Heart left ventricle (tissue), 16 donors: ENCODE measurements at regions not wholly inside any gene's neighbourhood (a gene's known extent, or its start where the extent isn't known, plus 50 kb on each side); places are given as distances from the start of the nearest gene placed in this dataset.
A peak's percentile ranks its signal among the peaks of the same experiment; 100 is the strongest.

Experiments
- ATAC-seq, 4 donors: fragments of 200-7000 bp; cut with Tn5 transposase; one replicate each; pipeline ENCODE4 v1.9.1; 2020 to 2022; ENCODE audit warnings: moderate library complexity in 4 of 4, mild to moderate bottlenecking in 3 of 4, moderate number of reproducible peaks in 1 of 4
- DNase-seq, 5 donors: peaks; one replicate each; pipeline ENCODE4 v3.0.0-alpha.2; 2020
- H3K27ac ChIP-seq, 12 donors: fragments of 200-600 bp; sonication (generic) in 4 of 12; one replicate each; pipeline versions ENCODE4 v1.5.0 to v1.8.0; 2016 to 2022; ENCODE audit warnings: mild to moderate bottlenecking in 2 of 12
- H3K27me3 ChIP-seq, 9 donors: fragments of 200-600 bp; sonication (generic) in 2 of 9; one replicate each; pipeline versions ENCODE4 v1.5.1 to v1.8.0; 2016 to 2022; ENCODE audit warnings: mild to moderate bottlenecking in 3 of 9
- H3K36me3 ChIP-seq, 9 donors: fragments of 200-600 bp; sonication (generic) in 2 of 9; one replicate each; pipeline versions ENCODE4 v1.5.0 to v1.8.0; 2018 to 2022; ENCODE audit warnings: mild to moderate bottlenecking in 2 of 9
- H3K4me1 ChIP-seq, 12 donors: fragments of 200-600 bp; sonication (generic) in 4 of 12; one replicate each; pipeline versions ENCODE4 v1.5.0 to v1.8.0; 2016 to 2022; ENCODE audit warnings: mild to moderate bottlenecking in 3 of 12
- H3K4me3 ChIP-seq, 12 donors: fragments of 200-600 bp; sonication (generic) in 4 of 12; one replicate each; pipeline versions ENCODE4 v1.5.0 to v1.8.0; 2017 to 2022; ENCODE audit warnings: mild to moderate bottlenecking in 9 of 12, moderate library complexity in 4 of 12
- H3K9me3 ChIP-seq, 12 donors: fragments of 200-600 bp; sonication (generic) in 4 of 12; one replicate each; pipeline versions ENCODE4 v1.5.0 to v1.8.0; 2016 to 2022; ENCODE audit warnings: mild to moderate bottlenecking in 1 of 12
- CTCF ChIP-seq, 12 donors: fragments of 200-600 bp; sonication (generic) in 4 of 12; IDR thresholded peaks; one replicate each; pipeline versions ENCODE4 v1.5.0 to v1.8.0; 2018 to 2022; ENCODE audit warnings: antibody characterized with exemption in 12 of 12, mild to moderate bottlenecking in 5 of 12
- POLR2A ChIP-seq, 2 donors: fragments of 450-650 bp; IDR thresholded peaks; one replicate each; pipeline ENCODE4 v1.6.1; 2017; ENCODE audit warnings: antibody characterized with exemption in 2 of 2, mild to moderate bottlenecking in 2 of 2, moderate library complexity in 2 of 2
- WGBS, 4 donors: extraction: QIAGEN DNeasy Blood & Tissue Kit in 2 of 4; methylation state at CpG; one replicate each; pipeline versions ENCODE4 v1.1.5 to v1.1.7; 2013 to 2018; 5-methylcytosine and 5-hydroxymethylcytosine counted together
- intact Hi-C, 10 donors: fragments of 100-400 bp; cut with DNase I; formaldehyde crosslinking; loops; one replicate each; pipeline versions ENCODE4 v1.11.1 to v1.14.2; 2022
- donor health status: ischemic (EF 13 %, LVEDD 7.1; RV severe dilation, severe dysfunction).
- donor health status: healthy with polysubstance abuse.
- donor health status: DM: no; HTN: yes; CAD: no.
- donor health status: DM: no; HTN: no; CAD: no.
- donor health status: ischemic (EF 25% LVEDD 6.9; RV normal size, moderate dysfunction).
- donor health status: ischemic (EF 25% LVEDD 5.7; RV mildly dilated, moderate dysfunction).
- donor health status: healthy.
- donor health status: DM: yes; HTN: yes; CAD: no.
- donor health status: ischemic (EF 35%, LVEDD 5.7; RV mildly dilated, moderate dysfunction).
- donor health status: nonischemic (EF 11% LVEDD 7.7; RV severe dilation, severe dysfunction).
- donor health status: DM: yes; HTN: yes; CAD: no.
- donor health status: PGD.
- donor health status: ischemic (EF 29% LVEDD 5.4; RV normal size, mild dysfunction).
- donor health status: nonischemic (EF 23%, LVEDD 6.1; RV moderate dilation, normal function).

DNA sequence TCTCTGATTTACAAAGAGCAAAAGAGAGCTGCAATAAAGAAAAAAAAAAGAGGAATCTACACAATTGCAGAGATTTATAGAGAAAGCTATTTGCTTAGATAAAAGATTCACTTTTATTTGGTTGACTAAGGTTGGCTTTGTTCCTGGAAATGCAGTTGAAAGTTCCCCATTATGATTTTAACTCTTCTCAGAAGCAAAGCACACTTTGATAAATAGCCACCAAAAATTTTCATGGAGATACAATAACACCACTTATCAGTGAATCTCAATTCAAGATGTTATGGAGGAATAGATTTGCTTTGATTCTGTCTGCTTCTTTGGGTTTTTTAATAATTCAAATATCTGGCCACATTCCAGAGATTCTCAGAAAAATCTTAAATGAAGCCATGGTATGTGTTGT is 88.5 kb upstream of the ANO3 start:
- Histone ChIP-seq H3K27me3 (peaks cover 0 to 3% (median 0%) of the 10 kb centered on the region in 9 donors), H3K36me3 (no peaks in the 10 kb centered on the region), H3K9me3 (peaks cover 0 to 5% (median 0%) of the 10 kb centered on the region in 12 donors), H3K27ac (no peak overlapping the region), H3K4me3 (no peak overlapping the region), H3K4me1 (no peaks in the 10 kb centered on the region)
- no peak for DNase-seq
- no peak for TF ChIP-seq POLR2A (IDR thresholded peaks at IDR 0.05)
- TF ChIP-seq CTCF (IDR thresholded peaks at IDR 0.05): no peak
- intact Hi-C loops: no loop called here
- ATAC-seq: no peak

GRCh38 chr11:26244207-26244606 is 87.7 kb upstream of the ANO3 start:
- H3K27me3 ChIP-seq: peaks cover 0 to 3% (median 0%) of the 10 kb centered on the region in 9 donors
- intact Hi-C loops: no loop called here

GRCh38 chr11:26245046-26245445 is 86.9 kb upstream of the ANO3 start:
- WGBS, 4 donors: 82 to 89% (median 85%) methylated on average over 1 of the region's 1 CpG
- no peak for TF ChIP-seq CTCF (IDR thresholded peaks at IDR 0.05)

More at GRCh38 chr11:26244207-26244606, 87.7 kb upstream of the ANO3 start:
- Histone ChIP-seq H3K4me3 (no peak overlapping the region), H3K4me1 (no peaks in the 10 kb centered on the region), H3K9me3 (peaks cover 0 to 5% (median 0%) of the 10 kb centered on the region in 12 donors), H3K36me3 (no peaks in the 10 kb centered on the region), H3K27ac (no peak overlapping the region)
- 46 to 61% (median 51%) methylated on average over 2 of the region's 2 CpGs for WGBS, 4 donors
- ATAC-seq (peak in 1 of 4 donors; percentile 39), DNase-seq (no peak)
- TF ChIP-seq POLR2A (IDR thresholded peaks at IDR 0.05) (no peak), CTCF (IDR thresholded peaks at IDR 0.05) (no peak)

DNA sequence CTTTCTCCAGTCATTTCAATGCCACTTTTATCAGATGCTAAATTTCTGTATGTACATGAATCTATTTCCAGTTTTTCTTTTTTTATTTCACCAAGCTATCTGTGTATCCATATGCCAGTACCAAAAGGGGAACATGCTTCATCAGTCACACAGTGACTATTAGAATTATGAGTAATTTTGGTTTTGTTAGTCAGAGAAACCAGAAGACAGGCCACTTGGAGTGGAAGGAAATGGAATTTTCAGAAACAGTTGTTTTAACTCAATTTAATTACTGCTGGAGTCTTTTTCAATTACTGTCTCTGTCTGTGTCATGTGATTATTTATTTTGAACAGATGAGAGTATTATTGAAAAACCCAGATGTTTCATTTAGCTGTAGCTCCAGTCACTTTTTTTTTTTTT is 84.6 kb upstream of the ANO3 start:
- ATAC-seq (peak in 1 of 4 donors; percentile 56), DNase-seq (no peak)
- TF ChIP-seq POLR2A (IDR thresholded peaks at IDR 0.05) (no peak), CTCF (IDR thresholded peaks at IDR 0.05) (no peak)
- Histone ChIP-seq H3K27me3 (peaks cover 0 to 3% (median 0%) of the 10 kb centered on the region in 9 donors), H3K4me3 (no peak overlapping the region), H3K36me3 (no peaks in the 10 kb centered on the region), H3K9me3 (peaks cover 0 to 5% (median 0%) of the 10 kb centered on the region in 12 donors), H3K4me1 (no peaks in the 10 kb centered on the region), H3K27ac (no peak overlapping the region)
- intact Hi-C loops: no loop called here

More at GRCh38 chr11:26245046-26245445, 86.9 kb upstream of the ANO3 start:
- Histone ChIP-seq H3K36me3 (no peaks in the 10 kb centered on the region), H3K4me1 (no peaks in the 10 kb centered on the region), H3K9me3 (peaks cover 0 to 5% (median 0%) of the 10 kb centered on the region in 12 donors), H3K27me3 (peaks cover 0 to 3% (median 0%) of the 10 kb centered on the region in 9 donors), H3K4me3 (no peak overlapping the region), H3K27ac (no peak overlapping the region)
- intact Hi-C loops: no loop called here
- DNase-seq: no peak
- ATAC-seq: no peak
